GM21447 (cell line): ENCODE measurements at regions not wholly inside any gene's neighbourhood (a gene's known extent, or its start where the extent isn't known, plus 50 kb on each side); places are given as distances from the start of the nearest gene placed in this dataset.

Source experiments
- ATAC-seq: cut with Tn5 transposase; IDR thresholded peaks from one replicate; pipeline ENCODE4 v1.9.1; 2021; ENCODE audit not compliant: unreplicated experiment

- ATAC-seq = no peak
Measured at GRCh38 chr1:103254691-103255090, 146.4 kb upstream of the COL11A1 start.

GRCh38 chr1:103250441-103250861 is 142.1 kb upstream of the COL11A1 start:
- ATAC-seq = no peak

DNA sequence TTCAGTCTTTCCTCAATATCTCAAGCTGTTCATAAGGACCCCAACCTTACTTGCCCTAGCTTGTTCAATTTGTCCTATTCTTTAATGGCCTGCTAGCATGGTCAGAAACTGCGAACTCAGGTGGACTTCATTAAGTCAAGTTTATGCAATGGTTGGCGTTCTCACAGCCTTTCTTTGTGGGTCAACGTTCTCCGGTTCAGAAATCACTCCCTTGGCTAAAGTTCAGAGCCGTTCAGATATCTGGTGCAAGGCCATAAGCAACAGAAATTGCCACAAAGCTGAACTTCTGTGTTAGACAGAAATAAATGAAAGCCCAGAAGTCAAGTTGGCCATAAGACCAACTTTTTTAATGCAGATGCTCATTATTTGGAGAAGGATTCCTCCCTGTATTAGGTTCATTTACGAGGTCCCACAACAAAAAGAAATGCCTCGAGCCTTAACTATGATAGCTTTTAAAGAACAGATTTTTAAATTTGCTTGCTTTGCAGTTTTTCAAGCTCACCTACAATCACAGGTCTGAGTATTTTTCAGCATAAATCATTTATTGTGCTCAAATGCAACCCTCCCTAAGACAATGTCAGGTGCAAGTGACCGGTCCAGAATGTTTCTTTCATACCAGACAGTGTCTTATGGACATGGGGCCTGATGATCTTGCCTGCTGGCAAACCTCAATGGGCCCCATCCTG is 140.2 kb upstream of the COL11A1 start:
- no peak for ATAC-seq

- ATAC-seq = no peak
Measured at GRCh38 chr1:103247517-103247916, 139.2 kb upstream of the COL11A1 start.

GRCh38 chr1:103243481-103243880 is 135.2 kb upstream of the COL11A1 start:
- no peak for ATAC-seq

DNA sequence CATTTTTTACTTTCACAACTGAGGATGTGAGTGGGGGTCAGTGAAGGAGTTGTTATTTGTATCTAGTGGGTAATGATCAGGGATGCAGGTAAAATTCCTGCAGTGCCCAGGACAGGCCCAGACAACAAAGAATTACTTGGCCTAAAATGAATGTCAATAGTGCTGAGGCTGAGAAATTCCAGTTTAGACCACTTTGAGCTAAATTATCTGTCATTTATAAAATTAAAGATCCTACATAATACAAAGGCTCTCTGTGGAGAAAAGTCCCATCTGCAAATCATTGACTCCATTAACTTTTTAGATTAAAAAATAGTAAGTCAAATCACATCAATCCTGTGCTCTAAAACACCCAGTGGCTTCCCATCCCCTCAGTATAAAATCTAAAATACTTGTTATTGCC is 130.7 kb upstream of the COL11A1 start:
- no peak for ATAC-seq

DNA sequence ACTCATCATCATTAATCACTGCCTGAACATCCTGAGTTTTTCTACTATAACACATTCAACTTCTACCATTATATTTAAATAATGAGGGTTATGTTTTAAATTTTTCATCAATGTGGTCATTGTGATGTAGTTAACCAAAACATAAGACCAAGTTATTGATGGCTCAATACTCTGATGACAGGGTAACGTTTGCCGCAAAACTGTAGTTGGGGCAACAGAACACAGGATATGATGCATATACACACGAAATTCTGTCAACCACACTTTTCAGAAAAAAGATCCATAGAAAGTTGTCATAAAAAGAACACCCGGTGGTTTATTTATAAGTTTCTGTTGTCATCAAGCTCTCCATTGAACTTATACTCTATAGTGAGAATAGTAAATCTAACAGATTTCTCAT is 121.7 kb upstream of the COL11A1 start:
- ATAC-seq = no peak

- ATAC-seq = no peak
Measured at GRCh38 chr1:103220631-103221041, 112.3 kb upstream of the COL11A1 start.

DNA sequence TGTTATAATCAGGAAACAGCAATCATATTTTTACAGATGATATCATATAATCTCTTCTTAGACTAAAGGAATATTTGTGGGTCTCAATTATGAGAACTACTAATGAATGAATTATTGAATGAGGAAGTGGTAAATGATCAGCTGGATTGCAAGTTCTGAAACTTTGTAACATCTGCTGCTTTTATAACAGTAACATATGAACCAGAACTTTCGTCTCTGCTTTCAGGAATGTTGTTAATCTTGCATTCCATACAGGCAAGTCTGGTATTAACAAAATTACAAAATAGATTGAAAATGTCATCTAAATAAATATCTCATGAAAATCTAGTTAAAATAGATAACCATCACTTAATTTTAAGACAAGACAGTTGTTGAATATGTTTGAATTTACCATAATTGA is 110.5 kb upstream of the COL11A1 start:
- no peak for ATAC-seq

GRCh38 chr1:103218369-103218768 is 110.0 kb upstream of the COL11A1 start:
- no peak for ATAC-seq

DNA sequence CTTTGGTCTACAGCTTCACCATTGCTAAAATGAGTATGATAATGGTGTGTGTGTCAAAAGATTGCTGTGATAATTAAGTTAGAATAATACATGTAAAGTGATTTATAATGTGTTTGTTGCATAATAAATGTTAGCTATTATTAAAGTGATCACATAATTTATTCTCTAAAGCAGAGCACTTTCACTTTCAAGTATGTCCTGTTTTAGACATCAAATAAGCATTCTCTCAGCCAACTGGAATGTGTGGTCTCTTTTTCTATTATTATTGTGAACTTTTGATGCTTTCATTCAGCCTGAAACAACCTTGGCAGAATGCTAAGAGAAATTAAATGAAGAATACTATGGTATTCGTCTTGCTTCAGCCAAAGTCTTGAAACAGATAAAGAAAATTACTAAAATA is 102.8 kb upstream of the COL11A1 start:
- no peak for ATAC-seq

DNA sequence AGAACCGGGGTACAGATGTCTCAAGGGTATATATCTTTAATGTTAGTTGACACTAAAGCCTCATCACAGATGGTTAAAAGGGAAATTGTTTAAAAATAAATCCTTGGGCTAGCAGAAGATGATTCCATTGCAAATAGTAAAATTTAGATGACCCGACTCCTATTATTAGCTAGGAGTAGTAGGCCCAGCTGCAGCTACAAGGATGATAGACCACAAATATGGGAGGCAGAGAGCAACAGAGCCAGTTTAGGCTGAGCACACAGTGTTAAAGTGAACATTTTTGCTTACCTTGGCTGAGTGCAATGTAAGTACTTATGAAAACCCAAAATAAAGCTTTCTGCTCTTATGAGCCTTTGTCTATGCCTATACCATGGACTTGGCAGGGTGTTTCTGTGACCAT is 100.5 kb upstream of the COL11A1 start:
- no peak for ATAC-seq

- ATAC-seq = no peak
Measured at GRCh38 chr1:103199001-103199400, 90.7 kb upstream of the COL11A1 start.

GRCh38 chr1:103198076-103198475 is 89.8 kb upstream of the COL11A1 start:
- no peak for ATAC-seq

DNA sequence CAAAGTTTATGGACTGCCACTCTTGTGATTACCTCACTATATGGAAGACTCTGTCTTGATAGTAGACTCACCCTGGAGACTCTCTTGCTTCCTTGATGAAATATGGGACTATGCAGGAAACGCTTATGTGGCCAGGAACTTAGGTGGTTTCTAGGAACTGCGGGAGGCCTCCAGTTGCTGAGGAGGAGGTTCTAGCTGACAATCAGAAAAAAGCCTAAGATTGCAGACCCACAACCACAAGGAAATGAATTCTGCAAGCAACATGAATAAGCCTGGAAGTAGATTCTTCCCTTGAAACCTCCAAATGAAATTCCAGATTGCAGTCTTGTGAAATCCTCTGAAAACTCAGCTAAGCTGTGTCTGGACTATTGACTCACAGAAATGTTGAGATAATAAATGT is 88.9 kb upstream of the COL11A1 start:
- no peak for ATAC-seq

DNA sequence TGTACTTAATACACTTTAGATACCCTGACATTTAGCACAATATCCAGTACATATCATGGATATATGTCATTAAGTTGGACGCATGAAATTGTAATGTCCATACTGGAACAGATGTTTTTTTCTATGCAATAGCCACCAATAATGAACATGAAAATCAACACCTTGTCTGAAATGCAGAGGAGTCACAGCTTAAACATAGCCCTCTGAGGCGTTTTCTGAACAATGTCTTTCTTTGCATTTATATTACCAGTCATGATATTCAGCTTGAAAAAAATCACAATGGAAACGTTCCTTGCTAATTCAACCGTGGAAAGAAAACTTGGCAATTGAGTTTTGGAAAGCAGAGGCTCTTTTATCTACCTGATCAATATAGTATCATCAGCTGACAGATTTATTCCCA is 86.7 kb upstream of the COL11A1 start:
- no peak for ATAC-seq

DNA sequence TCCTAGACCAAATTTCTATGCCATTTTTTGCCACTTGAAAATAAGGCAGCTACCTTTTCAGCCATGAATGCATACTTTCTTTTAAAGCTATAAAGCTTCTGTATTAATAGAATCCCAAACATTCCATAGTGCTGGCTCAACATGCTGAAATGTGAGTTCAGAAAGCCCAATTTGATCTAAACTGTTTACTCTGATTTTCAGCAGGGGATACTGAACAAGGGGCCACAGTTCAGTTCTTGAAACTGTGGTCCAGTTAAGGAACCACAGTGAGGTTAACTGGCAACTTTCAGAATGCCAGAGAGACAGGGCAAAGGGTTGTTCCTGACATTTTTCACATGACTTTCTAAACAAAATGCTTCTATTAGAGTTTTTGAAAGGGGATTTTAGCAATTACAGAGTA is 85.7 kb upstream of the COL11A1 start:
- no peak for ATAC-seq

DNA sequence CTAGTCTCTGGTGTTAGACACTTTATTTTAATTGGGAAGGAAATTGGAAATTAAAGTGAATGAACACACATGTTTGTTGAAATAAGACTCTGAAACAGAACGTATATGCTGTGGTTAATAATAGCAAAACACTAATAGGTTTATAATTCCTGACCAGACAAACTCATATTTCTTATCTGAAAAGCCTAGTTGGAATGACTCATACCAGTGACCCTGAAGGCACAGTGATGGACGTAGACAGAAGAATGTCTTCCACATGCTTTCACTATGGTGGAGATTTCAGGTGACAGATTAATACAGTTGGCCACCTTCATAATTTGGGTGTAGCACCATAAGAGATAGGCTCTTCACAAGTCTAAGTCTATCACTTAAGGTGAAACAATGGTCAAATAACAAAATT is 83.0 kb upstream of the COL11A1 start:
- ATAC-seq = no peak

DNA sequence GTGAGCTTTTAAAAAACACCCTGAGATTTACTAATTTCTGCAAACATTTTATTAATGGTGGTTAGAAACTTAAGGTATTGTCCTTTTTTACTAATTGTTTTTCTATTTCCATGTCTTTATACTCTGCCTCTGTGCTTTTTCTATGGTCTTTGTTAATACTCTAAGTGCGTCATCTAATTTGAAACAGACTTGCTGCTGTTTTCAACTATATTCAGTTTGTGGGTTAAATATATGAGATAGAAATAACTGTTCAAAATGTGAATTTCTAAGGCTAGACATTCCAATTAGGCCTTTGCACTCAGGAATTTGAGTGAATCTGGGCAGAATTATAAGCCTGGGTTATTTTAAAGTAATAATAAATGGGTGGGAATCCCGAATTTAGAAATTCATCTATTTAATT is 82.4 kb upstream of the COL11A1 start:
- no peak for ATAC-seq

DNA sequence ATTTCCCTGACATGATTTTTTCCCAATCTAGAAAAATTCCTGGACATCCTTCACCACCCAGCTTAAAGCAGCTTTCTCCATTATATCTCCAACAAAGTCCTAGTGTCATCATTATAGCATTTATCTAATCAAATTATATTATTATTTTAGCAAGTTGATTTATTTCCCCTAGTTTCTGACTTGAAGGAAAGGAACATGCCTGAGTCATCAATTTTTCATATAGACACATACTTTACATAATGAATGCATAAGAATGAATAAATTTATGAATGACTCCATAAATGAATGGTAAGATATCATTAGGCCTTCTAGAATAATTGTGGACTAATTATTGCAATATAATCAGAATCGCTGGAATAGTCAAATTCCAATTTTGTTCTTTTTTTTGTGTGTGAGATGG is 79.4 kb upstream of the COL11A1 start:
- ATAC-seq = no peak

DNA sequence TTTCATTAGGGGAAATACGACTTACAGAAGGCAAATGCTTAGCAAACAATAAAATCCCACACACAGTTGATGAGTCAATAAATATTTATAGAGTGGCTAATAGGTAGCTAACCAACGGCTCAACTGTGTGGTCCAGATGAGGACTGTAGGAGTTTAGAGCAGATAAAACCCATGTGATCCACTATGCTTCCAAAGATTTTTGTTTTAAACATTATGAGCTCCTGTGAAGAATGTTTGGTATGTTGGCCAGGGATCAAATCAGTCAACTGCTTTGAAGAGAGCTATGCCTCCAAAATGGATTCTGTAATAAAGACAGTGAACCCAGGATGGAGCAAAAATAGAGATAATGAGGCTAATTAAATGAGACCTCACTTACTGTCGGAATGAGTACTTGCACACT is 72.3 kb upstream of the COL11A1 start:
- no peak for ATAC-seq

DNA sequence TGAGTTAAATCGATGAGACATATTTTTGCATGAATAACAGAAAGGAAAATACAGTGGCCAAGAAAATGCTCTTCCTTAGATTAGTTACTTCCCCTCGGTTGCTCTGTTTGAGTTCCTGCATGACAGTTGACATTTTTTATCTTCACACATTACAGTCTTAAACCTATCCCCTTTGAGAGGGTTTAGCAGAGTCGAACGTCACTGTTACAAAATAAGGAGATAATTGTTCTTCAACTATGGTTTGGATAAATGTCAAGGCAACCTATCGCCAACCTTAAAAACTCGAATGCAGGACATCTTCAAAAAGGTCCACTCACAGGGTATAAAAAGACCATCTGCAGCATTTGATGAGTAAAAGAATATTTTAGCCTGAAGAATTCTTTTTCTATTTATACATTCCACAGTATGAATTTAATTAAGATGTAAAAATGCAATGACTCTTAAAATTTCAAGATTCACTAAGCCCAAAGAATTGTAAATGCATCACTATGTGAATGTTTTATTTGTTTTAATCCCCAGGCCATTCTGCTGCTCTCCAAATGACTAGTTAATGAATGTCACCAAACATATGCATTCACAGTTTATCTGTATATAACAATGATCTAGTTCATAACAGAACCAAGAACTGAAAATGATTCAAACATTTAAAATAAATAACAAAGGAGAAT is 68.9 kb upstream of the COL11A1 start:
- ATAC-seq = no peak

DNA sequence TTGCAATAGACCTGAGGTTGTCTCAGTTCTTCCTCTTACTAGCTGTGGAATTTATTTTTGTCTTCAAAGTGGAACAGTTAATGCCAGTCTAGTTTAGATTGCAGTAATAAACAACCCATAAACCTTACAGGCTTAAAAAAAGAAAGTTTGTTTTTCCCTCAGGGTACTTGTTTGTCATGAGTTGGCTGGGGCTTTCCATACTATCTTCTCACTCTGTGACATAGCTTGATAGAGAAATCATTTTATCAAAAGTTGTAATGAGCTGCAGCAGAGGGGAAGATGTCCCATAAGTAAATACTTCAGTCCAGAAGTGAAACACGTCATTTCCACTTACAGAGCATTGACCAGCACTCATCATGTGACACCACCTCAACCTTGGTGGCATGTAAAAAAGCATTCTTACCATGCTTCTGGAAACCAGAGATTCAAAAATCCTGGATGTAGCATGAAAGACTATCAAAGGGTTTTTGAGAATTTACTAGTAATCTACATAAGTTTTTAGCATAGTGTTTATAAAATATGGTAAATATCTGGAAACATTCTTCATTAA is 62.8 kb upstream of the COL11A1 start:
- ATAC-seq = no peak
